ENCODE measurements at regions not wholly inside any gene's neighbourhood (a gene's known extent, or its start where the extent isn't known, plus 50 kb on each side); places are given as distances from the start of the nearest gene placed in this dataset.
"Not testable (repeated sequence)": the region's sequence is repeated elsewhere in the genome, so short reads cannot be mapped to it uniquely, and the experiment has no call there.

- no peak for DNase-seq
These were observed 152.6 kb downstream of the TFPI2 start for GRCh38 chr7:93737953-93738352.

- DNase-seq, result no peak
These were observed 153.7 kb downstream of the TFPI2 start for GRCh38 chr7:93736668-93737369.

- no peak for DNase-seq
These were observed 153.8 kb upstream of the CALCR start for GRCh38 chr7:93728292-93728691.

- DNase-seq, result no peak
These were observed 151.4 kb upstream of the CALCR start for GRCh38 chr7:93725954-93726353.

- DNase-seq, result no peak
These were observed 149.1 kb upstream of the CALCR start for GRCh38 chr7:93723424-93724124.

- DNase-seq, result no peak
These were observed 145.6 kb upstream of the CALCR start for GRCh38 chr7:93720106-93720505.

GRCh38 chr7:93719546-93719945, 145.0 kb upstream of the CALCR start:
- peak; percentile 9 for DNase-seq

GRCh38 chr7:93717217-93717900, 142.8 kb upstream of the CALCR start:
- no peak for DNase-seq

GRCh38 chr7:93715234-93715633, 140.7 kb upstream of the CALCR start:
- peak; percentile 62 for DNase-seq

- DNase-seq, result no peak
These were observed 137.4 kb upstream of the CALCR start for GRCh38 chr7:93711926-93712325.

GRCh38 chr7:93708255-93708654, 133.7 kb upstream of the CALCR start:
- DNase-seq, result not testable (repeated sequence)

- DNase-seq, result no peak
These were observed 132.7 kb upstream of the CALCR start for GRCh38 chr7:93707249-93707648.

GRCh38 chr7:93706162-93706561, 131.6 kb upstream of the CALCR start:
- not testable (repeated sequence) for DNase-seq

GRCh38 chr7:93704217-93704616, 129.7 kb upstream of the CALCR start:
- DNase-seq, result no peak

GRCh38 chr7:93697901-93698300, 123.4 kb upstream of the CALCR start:
- no peak for DNase-seq

GRCh38 chr7:93693796-93694195, 119.3 kb upstream of the CALCR start:
- DNase-seq, result no peak

GRCh38 chr7:93690021-93690420, 115.5 kb upstream of the CALCR start:
- DNase-seq, result no peak

GRCh38 chr7:93678185-93678584, 103.7 kb upstream of the CALCR start:
- no peak for DNase-seq

- DNase-seq, result no peak
These were observed 89.2 kb upstream of the CALCR start for GRCh38 chr7:93663561-93664299.

GRCh38 chr7:93658163-93658562, 83.6 kb upstream of the CALCR start:
- DNase-seq, result not testable (repeated sequence)

GRCh38 chr7:93651603-93652159, 77.2 kb upstream of the CALCR start:
- no peak for DNase-seq

- no peak for DNase-seq
These were observed 72.0 kb upstream of the CALCR start for GRCh38 chr7:93646538-93646937.

GRCh38 chr7:93636276-93636675, 61.8 kb upstream of the CALCR start:
- no peak for DNase-seq

All from hematopoietic multipotent progenitor cell treated with erythropoietin and hydrocortisone succinate and interleukin-3 and kit ligand, for 6 days (in vitro differentiated cells).